HG02798 (cell line): ENCODE measurements at regions not wholly inside any gene's neighbourhood (a gene's known extent, or its start where the extent isn't known, plus 50 kb on each side); places are given as distances from the start of the nearest gene placed in this dataset.
"Not testable (repeated sequence)": the region's sequence is repeated elsewhere in the genome, so short reads cannot be mapped to it uniquely, and the experiment has no call there.

ENCODE experiments used
- ATAC-seq: cut with Tn5 transposase; IDR thresholded peaks from one replicate; pipeline ENCODE4 v1.9.1; 2021; ENCODE audit warnings: mild to moderate bottlenecking; ENCODE audit not compliant: unreplicated experiment, poor library complexity

DNA sequence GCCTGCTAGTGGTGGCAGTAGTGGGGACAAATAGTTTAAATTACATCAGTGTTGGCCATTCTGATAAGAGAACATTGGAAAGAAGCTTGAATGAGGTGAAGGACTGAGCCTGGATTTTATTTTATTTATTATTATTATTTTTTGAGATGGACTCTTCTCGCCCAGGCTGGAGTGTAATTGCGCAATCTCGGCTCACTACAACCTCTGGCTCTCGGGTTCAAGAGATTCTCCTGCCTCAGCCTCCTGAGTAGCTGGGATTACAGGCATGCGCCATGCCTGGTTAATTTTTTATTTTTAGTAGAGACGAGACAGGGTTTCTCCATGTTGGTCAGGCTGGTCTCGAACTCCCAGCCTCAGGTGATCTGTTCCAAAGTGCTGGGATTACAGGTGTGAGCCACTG lies 739.4 kb downstream of the AACS start:
- ATAC-seq, result no peak

- ATAC-seq, result no peak
These were observed 759.0 kb downstream of the AACS start for GRCh38 chr12:125824276-125824675.

DNA sequence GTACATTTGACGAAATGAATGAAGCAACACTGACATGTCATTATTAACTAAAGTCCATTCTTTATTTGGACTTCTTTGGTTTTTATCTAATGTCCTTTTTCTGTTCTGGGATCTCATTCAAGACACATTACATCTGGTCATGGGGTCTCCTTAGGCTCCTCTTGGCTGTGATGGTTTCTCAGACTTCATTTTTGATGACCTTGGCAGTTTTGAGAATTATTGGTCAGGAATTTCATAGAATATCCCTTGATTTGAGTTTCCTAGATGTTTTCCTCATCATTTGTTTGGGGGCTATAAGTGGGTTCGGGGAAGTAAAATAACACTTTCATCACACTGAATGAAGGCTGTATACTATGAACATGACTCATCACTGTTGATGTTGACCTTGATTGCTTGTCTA lies 770.6 kb downstream of the AACS start:
- no peak for ATAC-seq

DNA sequence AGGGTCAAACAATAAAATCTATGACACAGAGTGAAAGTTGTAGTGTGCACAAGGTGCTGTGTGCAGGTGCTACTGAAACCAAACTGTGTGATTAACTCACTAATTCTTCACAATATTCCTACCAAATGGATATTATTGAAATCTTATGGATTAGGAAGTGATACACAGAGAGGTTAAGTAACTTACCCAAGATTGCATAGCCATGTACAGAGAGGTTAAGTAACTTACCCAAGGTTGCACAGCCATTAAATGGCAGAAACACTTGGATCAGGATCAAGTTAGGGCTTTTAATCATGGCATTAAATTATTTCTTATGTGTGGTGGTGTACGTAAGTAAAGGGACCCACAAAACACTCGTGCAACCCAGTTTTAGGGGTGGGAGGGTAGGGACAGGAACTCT lies 771.4 kb downstream of the AACS start:
- ATAC-seq, result no peak

DNA sequence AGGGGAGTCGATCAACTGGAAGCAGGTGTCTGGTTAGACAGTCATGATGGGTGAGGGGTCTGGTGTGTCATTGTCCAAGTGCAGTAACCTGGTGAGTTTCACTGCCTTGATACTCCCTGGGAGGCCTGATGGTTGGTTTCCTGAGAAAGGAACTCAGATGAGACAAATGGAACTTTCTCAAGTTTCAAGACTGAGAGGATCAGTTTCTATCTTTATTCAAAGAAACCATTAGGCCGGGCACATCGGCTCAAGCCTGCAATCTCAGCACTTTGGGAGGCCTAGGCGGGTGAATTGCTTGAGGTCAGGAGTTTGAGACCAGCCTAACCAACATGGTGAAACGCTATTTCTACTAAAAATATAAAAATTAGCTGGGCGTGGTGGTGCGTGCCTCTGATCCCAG lies 776.1 kb downstream of the AACS start:
- no peak for ATAC-seq

- no peak for ATAC-seq
These were observed 786.9 kb downstream of the AACS start for GRCh38 chr12:125852116-125852515.

GRCh38 chr12:125852679-125853078 lies 787.4 kb downstream of the AACS start:
- no peak for ATAC-seq

DNA sequence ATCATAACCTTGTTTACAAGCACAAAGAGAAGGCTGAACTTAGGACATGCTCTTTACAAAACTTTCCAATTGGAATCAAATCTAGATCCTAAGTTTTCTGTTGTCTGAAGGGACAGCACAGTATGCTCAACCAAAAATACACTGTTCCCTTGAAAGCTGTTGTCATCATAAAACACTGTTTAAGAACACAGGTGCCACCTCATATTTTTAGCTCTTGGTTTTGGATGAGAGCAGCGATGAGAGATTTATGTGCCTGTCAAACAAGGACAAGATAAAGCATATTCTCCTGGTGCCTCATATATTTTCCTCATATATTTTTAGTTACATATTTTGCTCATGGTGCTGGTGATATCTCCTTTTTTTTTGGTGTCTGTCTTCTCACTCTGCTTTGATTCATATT lies 788.4 kb downstream of the AACS start:
- no peak for ATAC-seq

GRCh38 chr12:125856366-125856765 lies 791.1 kb downstream of the AACS start:
- ATAC-seq, result no peak

DNA sequence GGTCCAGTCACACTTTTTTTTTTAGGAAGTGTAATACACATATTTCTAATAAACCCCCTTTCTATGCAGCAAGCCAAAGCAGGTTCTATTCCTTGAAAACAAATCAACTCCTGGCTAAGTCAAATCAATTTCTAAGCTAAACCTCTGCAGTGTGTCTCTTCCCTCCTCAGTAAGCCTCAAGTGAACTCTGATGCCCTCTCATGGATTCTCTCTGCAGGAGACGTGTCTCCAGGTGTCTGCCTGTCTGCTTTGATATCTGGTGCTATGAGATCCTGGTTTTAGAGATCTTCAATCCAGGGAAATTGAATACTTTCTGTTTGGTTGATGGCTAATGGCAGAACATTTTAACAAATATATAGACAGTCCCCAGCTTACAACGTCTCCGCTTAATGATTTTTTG lies 791.7 kb downstream of the AACS start:
- no peak for ATAC-seq

DNA sequence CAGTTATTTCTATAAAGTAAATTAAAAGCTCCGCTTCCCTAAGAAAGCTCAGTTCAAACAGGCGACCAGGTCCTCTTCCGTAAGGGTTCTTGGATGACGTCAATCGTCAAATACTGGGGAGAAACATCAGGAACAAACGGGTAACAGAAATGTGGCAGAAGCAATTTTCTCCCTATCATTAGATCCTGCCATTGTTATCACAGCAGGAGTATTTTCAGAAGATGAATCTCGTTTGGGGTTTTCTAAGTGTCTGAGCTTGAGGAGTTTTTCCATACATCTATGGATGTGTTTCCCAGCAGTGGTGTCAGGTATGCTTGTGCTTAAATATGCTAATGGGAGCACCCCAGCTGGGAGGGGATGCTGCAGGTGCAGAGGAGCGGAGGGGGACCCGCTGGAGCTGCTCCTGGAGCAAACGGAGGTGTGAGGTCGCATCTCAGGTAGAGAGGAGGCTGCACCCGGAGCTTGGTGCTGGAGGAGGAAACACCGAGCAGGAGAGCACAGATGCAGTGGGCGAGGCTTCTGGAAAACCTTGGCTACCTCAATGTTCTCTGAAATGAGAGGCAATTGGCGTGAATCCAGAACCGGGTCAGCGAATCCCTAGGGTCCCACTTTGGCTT lies 795.5 kb downstream of the AACS start:
- ATAC-seq, result no peak

DNA sequence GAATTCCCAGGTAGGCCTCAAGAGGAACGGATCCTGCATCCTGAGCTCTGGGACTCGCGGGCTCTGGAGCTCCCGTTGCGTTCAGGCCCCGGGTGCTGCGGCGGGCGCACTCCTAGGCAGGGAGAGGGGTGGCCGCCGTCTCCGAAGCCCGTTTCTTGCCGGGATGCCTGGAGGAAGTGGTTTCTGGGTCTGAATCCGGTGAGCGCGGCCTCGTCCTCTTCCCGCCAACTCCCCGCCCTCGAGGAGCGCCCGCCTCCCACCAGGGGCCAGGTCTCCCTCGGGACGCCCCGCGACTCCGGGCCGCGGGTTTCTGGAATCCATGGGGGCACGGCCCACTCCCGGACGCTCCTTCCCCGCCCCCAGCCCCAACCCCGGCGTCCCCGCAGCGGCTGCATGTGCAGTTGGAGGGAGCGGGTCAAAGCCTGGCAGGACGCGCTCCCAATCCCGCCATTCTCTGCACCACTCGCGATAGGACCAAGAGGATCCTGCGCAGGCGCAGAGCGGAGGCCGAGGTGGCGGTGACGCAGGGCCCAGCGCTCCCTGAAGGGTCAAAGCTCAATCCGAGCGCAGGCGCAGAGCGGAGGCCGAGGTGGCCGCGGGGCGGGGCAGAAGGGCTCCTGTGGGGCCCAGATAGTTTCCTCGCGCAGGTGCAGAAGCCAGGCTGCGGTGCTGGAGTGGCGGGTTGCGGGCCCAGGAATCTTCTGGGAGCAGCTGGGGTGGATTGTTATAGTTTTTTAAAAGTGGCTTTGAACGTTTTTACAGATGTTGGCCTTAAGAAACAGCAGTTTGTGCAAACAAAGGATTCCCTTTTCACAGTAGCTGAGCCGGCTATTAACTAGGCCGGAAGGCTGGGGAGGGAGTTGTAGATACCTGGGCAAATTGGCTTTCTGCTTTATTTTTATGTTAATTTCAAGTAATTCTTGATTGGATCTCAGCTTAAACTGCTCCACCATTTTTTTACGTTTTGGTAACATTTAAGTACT lies 796.4 kb downstream of the AACS start:
- ATAC-seq, result no peak

- ATAC-seq, result not testable (repeated sequence)
These were observed 800.0 kb downstream of the AACS start for GRCh38 chr12:125865236-125865635.

DNA sequence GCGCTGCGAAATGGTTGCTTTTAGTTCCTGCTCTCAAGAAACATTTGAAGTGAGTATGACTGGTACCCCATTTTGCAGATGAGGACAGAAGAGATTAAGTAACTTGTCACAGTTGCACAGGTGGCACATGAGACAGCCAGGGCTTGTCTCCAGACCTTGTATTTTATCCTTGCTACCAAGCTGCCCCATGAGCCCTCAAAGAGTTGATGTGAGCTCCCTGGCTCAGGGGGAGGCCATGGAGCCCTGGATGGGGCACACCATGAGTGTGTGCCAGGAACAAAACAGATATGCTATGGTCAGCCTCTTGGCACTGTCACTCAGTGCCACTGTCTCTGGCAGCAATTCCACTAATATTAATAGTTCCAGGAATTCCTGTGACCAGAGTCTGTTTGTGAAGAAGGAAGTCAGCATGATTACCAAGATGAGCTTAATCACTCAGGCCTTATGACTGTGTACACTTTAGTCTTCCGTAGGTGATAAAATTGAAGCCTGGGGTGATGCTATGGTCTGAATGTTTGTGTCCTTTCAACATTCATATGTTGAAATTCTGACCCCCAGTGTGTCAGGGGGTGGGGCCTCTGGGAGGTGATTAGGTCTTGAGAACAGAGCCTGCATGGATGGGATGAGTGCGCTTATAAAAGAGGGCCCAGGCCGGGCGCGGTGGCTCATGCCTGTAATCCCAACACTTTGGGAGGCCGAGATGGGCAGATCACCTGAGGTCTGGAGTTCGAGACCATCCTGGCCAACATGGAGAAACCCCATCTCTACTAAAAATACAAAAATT lies 806.8 kb downstream of the AACS start:
- no peak for ATAC-seq

DNA sequence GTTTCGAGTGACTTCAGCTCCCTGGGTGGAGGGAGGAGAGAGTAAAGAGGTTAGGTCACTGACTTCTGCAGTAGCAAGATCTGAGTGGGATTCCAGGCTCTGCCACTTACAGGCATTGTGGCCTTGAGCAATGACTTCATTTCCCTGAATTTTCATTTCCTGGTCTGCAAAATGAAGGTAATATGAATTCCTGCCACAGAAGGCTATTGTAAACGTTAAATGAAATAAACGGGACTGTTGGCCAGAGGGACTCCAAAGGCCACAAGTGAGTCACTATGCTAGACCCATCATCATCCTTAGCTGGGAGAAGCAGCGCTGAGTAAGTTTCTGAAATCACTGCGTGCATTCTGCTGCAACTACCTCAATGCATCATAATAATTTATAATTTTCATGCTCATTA lies 807.8 kb downstream of the AACS start:
- no peak for ATAC-seq

DNA sequence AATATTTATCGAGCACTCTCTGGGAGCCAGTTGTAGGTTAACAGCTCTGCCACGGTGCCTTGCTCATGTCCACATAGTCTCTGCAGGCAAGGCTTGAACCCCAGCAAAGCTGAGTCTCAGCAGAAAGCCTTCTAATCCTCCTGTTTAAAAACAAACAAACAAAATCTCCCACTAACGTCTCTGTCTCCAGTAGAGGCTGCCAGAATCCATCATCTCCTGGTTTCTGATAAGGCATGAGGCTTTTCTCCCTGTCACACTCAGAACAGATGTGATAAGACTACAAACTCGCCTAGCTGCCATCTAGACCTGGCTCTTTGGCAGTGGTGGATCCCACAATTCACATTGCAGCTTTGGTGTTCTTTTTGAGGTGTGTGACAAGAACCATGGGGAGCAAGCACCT lies 813.2 kb downstream of the AACS start:
- no peak for ATAC-seq

- ATAC-seq, result no peak
These were observed 816.9 kb downstream of the AACS start for GRCh38 chr12:125882141-125882540.

- ATAC-seq, result no peak
These were observed 823.7 kb downstream of the AACS start for GRCh38 chr12:125888921-125889320.

DNA sequence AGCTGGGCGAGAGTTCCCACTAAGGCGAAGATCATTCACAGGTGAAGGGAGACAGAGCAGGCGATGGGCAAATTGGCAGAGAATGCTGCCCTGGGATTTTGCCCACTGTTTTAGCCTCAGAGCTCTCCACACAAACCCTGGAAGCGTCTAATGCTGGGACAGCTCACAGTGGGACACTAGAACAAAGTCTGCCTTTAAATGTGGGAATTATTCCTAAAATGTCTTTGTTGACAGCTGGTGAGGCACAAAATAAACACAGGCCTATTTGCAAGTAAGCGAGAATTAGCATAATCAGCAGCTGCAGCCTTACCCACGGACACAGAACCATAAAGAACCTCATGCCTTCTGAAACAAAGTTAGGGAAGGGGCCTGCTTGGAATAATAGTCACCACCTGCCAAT lies 824.5 kb downstream of the AACS start:
- no peak for ATAC-seq

- ATAC-seq, result no peak
These were observed 825.2 kb downstream of the AACS start for GRCh38 chr12:125890366-125890905.

DNA sequence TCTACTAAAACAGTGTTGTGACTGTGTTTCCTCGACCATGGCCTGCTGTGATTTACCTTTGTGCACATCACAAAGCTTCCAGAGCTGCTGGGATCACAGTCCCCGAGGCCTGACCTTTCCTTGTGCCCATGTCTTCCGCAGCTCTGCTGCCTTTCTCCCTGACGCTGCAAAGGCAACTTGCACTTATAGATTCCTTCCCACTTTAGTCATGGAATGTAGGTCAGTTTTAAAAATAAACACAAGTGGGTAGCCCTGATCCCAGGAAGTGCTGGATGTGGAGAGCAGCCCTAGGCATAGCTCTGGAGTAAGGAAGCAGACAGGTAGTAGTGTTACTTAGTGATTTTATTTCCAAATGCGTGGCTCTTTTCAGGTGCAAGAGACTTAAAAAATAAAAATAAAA lies 825.7 kb downstream of the AACS start:
- no peak for ATAC-seq
